NOMO-1 treated with dmso at 0.1 percent for 144 hours (cell line): ENCODE measurements at regions not wholly inside any gene's neighbourhood (a gene's known extent, or its start where the extent isn't known, plus 50 kb on each side); places are given as distances from the start of the nearest gene placed in this dataset.
"Not testable (repeated sequence)": the region's sequence is repeated elsewhere in the genome, so short reads cannot be mapped to it uniquely, and the experiment has no call there.

Experiments used
- DNase-seq: peaks from one replicate; lab custom pipeline; 2025; ENCODE audit not compliant: unreplicated experiment; lab: John Stamatoyannopoulos, UW

DNA sequence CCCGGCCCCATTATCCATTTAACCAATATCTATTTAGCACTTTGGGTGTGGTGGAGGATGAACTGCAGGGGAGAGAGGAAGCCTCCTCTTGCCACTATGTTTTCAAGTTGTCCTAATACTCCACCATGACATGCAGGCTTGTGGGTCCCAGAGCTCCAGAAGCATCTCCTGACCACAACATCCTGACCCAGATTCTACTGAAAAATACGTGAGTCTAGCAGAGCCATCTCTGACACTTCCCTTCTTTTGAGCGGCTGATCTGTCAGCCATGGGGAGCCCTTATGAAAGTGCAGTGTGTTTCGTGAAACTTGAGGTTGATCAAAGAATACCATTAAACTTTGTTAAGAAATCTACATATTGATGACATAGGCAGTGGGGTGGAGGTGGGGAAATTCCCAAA is 126.6 kb downstream of the UNC93B1 start:
- not testable (repeated sequence) for DNase-seq

DNA sequence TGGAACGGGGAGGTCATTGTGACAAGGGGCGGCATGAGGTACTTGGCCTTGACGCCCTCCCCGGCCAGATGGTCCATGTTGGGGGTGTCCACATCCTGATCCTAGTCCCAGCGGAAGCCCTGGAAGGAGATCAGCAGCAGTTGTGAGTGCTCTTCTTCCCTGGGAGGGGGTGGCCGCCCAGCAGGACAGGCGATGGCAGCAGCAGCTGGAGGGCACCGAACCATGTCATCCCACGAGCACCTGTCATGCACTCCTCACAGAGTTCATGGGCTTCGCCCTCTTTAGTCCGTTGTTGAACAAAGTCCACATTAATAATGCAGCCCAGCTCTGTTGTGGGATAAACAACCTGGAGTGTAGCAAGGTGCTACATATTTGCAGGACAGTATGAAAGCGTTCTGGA is 130.7 kb downstream of the UNC93B1 start:
- not testable (repeated sequence) for DNase-seq

DNA sequence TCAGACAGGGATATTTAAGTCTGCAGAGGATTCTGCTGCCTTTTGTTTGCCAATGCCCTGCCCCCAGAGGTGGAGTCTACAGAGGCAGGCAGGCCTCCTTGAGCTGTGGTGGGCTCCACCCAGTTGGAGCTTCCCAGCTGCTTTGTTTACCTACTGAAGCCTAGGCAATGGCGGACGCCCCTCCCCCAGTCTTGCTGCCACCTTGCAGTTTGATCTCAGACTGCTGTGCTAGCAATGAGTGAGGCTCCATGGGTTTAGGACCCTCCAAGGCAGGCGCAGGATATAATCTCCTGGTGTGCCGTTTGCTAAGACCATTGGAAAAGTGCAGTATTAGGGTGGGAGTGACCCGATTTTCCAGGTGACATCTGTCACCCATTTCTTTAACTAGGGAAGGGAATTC is 132.7 kb downstream of the UNC93B1 start:
- DNase-seq: not testable (repeated sequence)

DNA sequence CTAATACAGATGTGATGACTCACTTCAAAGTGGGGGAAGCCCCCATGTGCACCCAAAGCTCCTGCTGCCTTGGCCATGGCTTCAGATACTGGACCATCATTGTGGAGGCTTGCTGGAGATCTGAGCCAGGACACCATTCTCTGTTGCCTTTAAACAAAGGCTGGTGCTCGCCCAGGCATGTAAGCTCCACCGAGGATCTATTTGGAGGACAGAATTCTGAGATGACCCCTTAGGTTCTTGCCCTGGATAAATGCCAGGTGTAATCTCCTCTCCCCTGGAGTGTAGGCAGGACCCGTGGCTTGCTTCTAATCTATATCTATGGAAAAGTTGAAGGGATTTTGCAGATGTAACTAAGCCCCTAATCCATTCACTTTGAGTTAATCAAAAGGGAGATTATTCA is 141.0 kb downstream of the UNC93B1 start:
- not testable (repeated sequence) for DNase-seq

DNA sequence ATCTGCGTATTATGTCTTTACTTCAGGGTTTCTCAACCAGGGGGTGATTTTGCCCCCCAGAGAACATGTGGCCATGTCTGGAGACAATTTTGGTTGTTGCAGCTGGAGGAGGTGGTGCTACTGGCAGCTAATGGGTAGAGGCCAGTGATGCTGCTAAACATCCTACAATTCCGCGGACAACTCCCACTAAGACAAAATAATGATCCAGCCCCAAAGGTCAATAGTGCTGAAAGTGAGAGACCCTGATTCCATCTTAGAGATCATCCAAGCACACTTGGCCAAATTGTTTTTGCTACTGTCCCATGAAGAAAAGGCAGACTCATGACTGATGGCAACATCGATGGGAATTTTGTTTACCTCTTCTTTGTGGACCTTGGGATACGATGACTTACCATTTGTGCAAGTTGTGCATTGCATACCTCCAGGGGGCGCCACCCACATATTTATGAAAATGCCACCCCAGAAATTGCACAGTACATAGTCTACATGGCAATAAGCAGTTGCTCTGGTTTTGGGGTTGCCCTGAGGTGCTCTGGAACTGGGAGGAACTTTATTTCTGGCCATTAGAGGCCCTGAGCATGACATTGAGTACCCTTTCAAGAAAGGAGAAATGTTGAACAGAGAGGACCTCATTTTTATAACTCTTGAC is 144.3 kb downstream of the UNC93B1 start:
- not testable (repeated sequence) for DNase-seq

DNA sequence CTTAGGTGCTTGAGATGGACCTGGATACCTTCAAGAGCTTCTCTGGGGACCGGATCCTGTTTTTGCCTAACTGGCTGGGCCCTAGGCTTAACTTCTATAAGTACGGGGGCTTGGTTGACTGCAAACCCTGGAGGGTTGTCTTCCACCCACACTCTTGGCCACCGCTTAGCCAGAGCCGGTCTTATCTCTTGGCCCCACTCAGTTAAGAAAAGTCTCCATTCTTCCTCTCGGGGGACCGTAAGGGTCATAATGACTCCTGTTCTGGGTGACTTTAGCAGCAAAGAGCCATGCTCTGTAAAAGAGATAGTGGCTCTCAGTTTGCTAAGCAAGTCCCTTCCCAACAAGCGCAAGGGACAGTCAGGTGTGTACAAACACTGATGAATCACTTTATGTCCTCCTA is 153.2 kb downstream of the UNC93B1 start:
- not testable (repeated sequence) for DNase-seq

DNA sequence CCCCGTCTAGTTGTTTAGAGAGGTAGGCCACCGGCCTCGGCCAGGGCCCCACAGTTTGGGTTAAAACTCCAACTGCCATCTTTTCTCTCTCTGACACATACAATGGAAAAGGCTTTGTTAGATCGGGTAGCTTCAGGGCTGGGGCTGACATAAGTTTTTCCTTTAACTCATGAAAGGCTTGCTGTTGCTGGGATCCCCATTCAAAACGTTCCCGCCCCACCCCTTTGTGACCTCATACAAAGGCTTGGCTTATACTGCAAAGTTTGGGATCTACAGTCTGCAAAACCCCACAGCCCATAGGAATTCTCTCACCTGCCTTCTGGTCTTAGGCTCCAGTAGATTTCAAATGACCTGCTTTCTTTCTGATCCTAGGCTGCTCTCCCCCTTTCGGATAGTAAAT is 154.1 kb downstream of the UNC93B1 start:
- DNase-seq: not testable (repeated sequence)

DNA sequence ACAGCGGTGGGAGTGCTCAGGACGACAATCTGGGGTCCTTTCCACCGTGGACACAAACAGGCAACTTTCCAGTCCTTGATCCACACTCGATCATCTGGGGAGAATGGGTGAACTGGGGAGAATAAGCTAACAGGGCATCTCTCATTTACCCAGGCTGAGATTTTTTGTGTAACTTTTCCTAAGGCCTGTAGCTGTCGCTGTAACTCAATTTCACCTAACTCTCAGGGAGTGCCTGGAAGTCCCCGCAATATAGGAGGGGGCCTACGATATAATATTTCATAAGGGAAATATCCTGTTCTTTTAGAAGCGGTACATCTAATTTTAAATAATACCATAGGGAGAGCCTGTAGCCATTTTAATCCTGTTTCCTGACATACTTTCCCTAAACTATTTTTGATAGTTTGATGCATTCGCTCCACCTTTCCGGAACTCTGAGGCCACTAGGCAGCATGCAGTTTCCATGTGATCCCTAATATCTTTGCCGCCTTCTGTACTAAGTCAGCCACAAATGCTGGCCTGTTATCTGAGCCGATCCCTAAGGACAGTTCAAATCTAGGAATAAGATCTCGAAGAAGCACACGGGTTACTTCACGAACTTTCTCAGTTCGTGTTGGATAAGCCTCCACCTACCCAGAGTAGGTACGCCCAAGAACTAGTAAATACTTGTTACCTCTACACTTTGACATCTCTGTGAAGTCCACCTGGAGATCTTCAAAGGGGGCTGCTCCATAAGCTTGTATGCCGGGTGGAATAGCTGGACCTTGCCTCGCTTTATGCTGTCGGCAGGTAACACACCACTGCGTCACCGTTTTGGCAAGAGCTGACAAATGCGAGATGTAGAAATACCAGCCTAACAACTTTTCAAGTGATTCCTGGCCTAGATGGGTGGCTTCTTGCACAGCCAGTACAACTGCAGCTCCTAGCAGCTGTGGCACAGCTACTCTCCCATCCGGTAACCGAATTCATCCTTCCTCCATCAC is 155.7 kb downstream of the UNC93B1 start:
- DNase-seq: not testable (repeated sequence)

DNA sequence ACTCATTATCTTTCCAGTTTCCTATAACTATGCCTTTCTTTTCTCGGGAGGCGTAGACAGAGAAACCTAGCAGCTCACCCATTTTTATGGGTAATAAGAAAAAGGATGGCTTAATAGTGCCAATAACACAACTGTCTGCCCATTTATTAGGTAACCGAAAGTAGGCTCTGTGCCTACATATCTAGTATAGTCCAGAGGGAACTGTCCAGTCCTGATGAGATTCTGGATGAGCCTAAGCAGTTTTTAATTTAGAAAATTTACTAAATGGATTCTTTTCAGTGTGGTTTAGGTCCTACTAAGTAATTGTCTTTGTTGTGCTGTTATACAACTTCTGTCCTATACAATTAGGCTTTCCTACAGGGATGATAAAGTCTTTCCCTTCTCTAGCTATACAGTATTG is 157.6 kb downstream of the UNC93B1 start:
- DNase-seq: not testable (repeated sequence)

DNA sequence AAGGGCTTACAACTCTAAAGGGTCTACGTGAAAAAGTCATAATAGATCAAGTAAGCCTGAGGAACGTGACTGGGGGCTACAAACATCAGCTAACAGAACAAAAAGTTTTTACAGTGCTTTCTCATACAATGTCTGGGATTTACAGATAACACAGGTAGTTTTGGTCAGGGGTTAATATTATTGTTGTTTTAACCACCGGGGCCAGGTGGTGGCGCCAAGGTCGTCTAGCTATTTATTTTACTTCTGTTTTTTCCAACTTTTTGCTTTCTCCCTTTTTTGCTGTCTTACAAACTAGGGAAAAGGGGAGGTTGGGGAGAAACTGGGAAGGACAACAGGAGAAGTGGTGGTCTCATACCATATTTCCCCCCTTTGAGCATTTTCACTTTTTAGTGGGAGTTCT is 158.6 kb downstream of the UNC93B1 start:
- DNase-seq: not testable (repeated sequence)

DNA sequence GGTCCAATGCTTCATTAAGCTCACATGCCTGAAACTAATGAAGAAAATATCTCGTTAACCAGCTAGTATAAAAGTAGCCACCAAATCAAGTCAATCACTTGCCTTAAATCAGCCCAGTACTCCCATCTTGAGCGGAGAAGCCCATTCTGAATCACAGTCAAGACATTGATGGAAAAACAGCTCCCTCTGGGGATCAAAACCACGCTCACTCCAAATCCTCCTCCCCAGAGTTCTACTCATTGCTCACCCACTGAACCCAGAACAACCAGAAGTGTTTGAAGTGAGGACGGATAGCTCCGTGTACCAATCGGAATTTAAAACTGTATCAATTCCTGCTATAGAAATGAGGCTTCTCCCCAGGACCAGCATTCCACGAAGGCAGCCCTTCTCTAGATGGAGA is 163.3 kb downstream of the UNC93B1 start:
- DNase-seq: not testable (repeated sequence)

DNA sequence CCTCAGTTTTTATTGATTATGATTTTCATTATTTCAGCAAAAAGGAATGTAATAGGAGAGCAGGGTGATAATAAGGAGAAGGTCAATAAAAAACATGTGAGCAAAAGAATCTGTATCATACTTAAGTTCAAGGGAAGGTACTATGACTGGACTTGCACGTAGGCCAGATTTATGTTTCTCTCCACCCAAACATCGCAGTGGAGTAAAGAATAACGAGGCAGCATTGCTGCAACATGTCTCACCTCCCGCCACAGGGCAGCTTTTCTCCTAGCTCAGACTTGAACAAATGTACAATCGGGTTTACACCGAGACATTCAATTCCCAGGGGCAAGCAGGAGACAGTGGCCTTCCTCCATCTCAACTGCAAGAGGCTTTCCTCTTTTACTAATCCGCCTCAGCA is 155.7 kb upstream of the ALDH3B2 start:
- DNase-seq: not testable (repeated sequence)

DNA sequence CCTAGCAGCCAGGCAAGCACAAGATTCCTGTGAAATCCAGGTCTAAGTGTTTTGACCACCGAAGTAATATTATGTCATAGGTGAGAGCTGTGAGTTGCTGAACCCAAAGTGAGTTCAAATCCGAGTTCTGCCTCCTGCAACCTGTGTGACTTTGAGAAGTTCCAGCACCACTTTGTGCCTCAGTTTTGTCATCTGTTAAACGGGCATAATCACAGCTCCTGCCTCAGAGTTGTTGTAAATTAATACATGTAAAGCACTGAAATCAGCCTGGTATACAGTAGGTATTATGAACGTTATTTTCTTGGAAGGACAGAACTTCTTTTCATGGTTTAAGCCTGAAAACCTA is 152.5 kb upstream of the ALDH3B2 start:
- not testable (repeated sequence) for DNase-seq

DNA sequence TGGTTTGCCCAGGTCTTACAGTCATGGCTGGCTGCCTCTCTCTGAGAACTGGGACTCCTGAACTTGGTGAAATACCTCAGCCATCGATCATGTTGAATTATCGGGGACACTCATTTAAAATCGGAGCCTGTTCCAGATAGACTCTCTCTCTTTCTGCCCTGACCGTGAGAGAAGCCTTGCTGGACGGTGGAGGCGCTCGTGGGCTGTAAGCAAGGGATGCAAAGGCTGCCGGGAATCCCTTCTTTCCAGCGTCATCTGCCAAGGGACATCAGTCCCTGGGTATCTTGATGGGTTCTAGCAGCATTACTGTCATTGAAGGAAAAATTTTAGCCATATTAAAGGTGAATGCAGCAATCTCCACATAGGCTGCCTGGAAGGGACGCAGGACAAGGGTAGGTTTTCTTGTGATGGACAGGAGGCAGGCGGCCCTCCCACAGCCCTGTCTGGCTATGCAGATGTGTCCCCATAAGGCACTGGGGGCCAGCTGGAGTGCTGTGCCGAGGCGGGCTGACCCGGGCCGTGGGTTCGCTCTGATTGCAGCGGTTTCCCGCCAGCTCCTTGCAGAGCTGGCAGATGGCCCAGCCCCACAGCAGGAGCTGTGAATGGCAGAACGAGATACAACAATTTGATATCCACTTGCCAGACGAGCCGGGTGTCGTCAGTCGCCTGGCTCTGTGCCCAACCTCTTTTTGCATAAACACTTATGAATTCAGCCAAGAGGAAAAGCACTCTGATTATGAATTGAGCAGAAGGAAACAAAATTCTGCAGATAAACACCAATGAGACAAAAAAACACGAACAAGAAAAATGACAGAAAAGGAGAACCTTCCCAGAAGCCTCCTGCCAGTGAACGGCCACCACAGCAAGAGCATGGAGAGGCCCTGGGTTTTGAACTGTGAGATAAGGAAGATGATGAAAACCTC is 151.9 kb upstream of the ALDH3B2 start:
- DNase-seq: not testable (repeated sequence)

DNA sequence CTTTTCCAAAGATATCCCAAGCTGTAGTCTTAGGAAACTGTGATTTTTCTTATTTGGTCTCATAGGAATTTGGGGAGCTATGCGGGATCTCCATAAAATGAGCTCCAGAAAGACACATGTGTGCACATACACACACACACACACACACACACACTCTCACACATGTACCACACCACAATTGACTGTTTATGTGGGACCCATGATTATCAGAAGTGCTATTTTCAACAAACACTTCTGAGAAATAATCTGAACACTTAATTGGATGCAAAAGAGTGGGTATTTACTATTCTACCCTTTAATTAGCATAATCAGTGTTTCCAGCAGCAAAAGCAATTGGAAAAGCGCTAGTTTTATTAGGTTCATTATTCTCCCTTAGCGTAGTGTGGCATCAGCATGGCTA is 150.4 kb upstream of the ALDH3B2 start:
- DNase-seq: not testable (repeated sequence)

DNA sequence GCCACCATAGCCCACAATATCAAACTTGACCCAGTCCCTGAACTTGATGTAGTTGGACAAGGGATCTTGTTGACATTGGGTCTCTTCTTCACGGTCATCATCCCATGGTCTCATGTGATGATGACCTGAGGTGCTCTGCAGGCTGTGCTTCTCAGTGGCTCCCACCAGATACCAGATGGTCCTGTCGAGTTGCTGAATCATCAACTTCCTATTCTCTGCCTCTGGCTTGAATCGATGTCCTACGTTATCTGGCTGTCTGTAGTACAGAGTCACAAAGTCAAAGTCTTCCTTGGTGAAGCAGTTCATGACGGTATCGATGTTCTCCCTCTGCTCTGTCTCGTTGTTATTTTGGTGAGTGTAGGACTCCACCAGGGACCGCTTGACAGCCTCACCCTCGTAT is 145.7 kb upstream of the ALDH3B2 start:
- DNase-seq: no peak

DNA sequence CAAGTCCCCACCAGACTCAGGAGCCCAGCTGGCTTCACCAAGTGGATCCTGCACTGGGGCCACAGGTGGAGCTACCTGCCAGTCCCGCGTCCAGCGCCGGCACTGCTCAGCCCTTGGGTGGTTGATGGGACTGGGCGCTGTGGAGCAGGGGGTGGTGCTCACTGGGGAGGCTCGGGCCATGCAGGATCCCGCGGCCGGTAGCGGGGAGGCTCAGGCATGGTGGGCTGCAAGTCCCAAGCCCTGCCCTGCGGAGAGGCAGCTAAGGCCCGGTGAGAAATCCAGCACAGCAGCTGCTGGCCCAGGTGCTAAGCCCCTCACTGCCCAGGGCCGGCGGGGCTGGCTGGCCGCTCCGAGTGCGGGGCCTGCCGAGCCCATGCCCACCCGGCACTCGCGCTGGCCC is 143.1 kb upstream of the ALDH3B2 start:
- DNase-seq: not testable (repeated sequence)

DNA sequence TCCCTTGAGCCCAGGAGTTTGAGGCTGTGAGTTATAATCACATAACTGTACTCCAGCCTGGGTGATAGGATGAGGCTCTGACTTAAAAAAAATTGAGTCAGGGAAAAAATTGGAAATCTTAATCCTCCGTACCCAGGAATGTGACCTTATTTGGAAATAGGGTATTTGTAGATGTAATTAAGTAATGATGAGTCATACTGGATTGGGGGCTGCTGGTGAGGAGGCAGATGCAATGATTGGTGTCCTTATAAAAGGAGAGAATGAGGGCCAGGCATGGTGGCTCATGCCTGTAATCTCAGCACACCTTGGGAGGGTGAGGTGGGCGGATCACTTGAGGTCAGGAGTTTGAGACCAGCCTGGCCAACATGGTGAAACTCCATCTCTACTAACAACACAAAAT is 134.9 kb upstream of the ALDH3B2 start:
- DNase-seq: not testable (repeated sequence)

DNA sequence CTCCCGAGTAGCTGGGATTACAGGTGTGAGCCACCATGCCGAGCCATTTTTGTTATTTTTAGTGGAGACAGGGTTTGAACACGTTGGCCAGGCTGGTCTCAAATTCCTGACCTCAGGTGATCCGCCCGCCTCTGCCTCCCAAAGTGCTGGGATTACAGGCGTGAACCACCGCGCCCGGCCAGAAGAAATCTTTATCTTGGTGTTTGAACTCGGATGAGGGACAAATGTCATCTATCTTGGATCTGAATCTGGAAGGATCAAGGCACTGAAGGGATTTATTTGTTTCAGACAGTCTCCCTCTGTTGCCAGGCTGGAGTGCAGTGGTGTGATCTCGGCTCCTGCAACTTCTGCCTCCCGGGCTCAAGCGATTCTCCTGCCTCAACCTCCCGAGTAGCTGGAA is 133.5 kb upstream of the ALDH3B2 start:
- DNase-seq: not testable (repeated sequence)

DNA sequence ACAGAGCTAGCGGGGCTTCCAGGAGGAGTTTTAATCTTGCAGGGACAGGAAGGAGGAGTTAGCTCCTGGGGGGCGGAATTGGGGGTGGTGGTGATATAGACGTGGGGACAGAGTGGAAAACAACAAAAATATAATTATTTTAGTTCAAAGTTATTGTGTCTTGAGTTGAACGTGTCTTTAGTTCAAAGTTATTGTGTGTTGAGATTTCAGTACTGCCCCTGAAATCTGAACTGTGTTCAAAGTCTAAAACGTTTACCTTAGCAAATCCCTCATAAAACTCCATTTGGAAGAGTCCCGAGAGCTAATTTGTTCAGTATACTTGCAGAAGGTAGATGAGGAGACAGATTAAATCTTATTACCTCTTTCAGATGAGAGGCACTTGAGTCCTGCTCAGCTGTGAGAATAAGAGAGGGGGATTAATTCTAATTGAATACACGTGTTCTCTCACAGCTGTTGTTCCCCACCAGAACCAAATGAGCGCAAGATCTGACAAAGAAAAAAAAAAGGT is 132.4 kb upstream of the ALDH3B2 start:
- not testable (repeated sequence) for DNase-seq

DNA sequence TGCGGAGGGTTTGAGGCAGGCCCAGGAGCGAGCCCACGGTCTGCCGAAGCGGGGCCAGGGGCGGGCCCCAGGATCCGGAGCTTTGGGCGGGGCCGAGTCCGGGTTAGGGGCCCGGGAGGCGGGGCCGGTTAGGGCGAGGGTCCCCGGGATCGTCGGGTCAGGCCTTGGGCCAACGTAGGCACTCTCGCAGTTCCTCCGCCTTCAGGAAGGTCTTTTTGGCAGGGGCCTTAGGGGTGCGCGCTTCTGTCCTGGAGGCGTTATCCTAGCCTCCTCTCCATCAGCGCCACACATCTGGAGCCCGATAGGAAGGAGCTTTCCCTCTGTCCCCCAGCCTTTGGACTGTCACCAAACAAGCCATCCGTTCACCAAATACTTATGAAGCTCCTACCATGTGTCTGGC is 131.8 kb upstream of the ALDH3B2 start:
- DNase-seq: not testable (repeated sequence)
